Endothelial cell of umbilical vein (primary cell): ENCODE measurements at regions not wholly inside any gene's neighbourhood (a gene's known extent, or its start where the extent isn't known, plus 50 kb on each side); places are given as distances from the start of the nearest gene placed in this dataset.

Source experiments
- BruUV-seq: library from RNA; stranded (reverse); fragments of 400-500 nt; replicated peaks from 2 replicates; lab custom pipeline; 2021; lab: Mats Ljungman, UMichigan
- CTCF ChIA-PET: fragments of 300-600, 350-600 bp; sonication (Branson Sonifier 250); formaldehyde crosslinking; loops from one replicate; lab custom pipeline; 2021; ENCODE audit warnings: antibody characterized with exemption, inconsistent platforms; lab: Charles Lee
- POLR2A ChIA-PET: fragments of 300-600, 350-600 bp; sonication (Branson Sonifier 250); formaldehyde crosslinking; loops from one replicate; lab custom pipeline; 2021; ENCODE audit warnings: antibody characterized with exemption, inconsistent platforms; lab: Charles Lee
- DNase-seq: peaks from one replicate; pipeline ENCODE4 v3.0.0-alpha.2; 2011; ENCODE audit warnings: low read depth, low spot score
- FAIRE-seq: peaks from 2 replicates; lab custom pipeline; 2011; peaks lifted over from hg19 to GRCh38; lab: Jason Lieb, UNC
- H2AFZ ChIP-seq: 2 replicates; pipeline ENCODE4 v1.6.0; 2012; ENCODE audit warnings: low read depth, low read length, control low read depth, inconsistent platforms
- H3K27ac ChIP-seq: 2 replicates; pipeline ENCODE4 v1.5.1; 2011; ENCODE audit warnings: low read depth, mild to moderate bottlenecking, control low read depth, low read length, moderate library complexity; ENCODE audit not compliant: insufficient read depth
- H3K27me3 ChIP-seq, 2 experiments: 2 replicates each; pipeline versions ENCODE4 v1.6.0 to v1.6.1; 2011; ENCODE audit warnings: low read length in 2 of 2, mixed read lengths in 1 of 2; ENCODE audit not compliant: control insufficient read depth in 2 of 2, insufficient read depth in 2 of 2
- H3K36me3 ChIP-seq, 2 experiments: 2 replicates in 1 of 2; 3 replicates in 1 of 2; pipeline ENCODE4 v1.5.1; 2011; ENCODE audit warnings: low read length in 2 of 2, mild to moderate bottlenecking in 1 of 2, moderate library complexity in 1 of 2; ENCODE audit not compliant: control insufficient read depth in 2 of 2, insufficient read depth in 2 of 2; ENCODE audit errors: extremely low read depth in 1 of 2
- H3K4me1 ChIP-seq: 3 replicates; pipeline ENCODE4 v1.5.1; 2011; ENCODE audit warnings: mild to moderate bottlenecking, low read length; ENCODE audit not compliant: control insufficient read depth, insufficient read depth; ENCODE audit errors: extremely low read depth
- H3K4me2 ChIP-seq: 2 replicates; pipeline ENCODE4 v1.6.1; 2011; ENCODE audit warnings: low read length, control low read depth, mixed read lengths; ENCODE audit not compliant: insufficient read depth
- H3K4me3 ChIP-seq, 3 experiments: fragments of 200-600 bp in 1 of 3; sonication (generic), shearing (Covaris generic) in 1 of 3; replicated peaks in 1 of 3; 2 replicates each; pipeline ENCODE4 v1.5.1; 2011 to 2016; ENCODE audit warnings: control low read depth in 3 of 3, low read length in 3 of 3, mild to moderate bottlenecking in 2 of 3, inconsistent platforms in 1 of 3, low read depth in 1 of 3, moderate library complexity in 1 of 3; ENCODE audit not compliant: insufficient read depth in 1 of 3
- H3K79me2 ChIP-seq: 2 replicates; pipeline ENCODE4 v1.6.0; 2012; ENCODE audit warnings: low read length, inconsistent platforms; ENCODE audit not compliant: control insufficient read depth, insufficient read depth
- H3K9ac ChIP-seq: replicated peaks from 2 replicates; pipeline ENCODE3; 2011; ENCODE audit warnings: low read length, control low read depth; ENCODE audit not compliant: insufficient read depth; ENCODE audit errors: extremely low read depth
- H3K9me1 ChIP-seq: replicated peaks from 3 replicates; pipeline ENCODE4 v1.6.0; 2011; ENCODE audit warnings: mild to moderate bottlenecking, low read length; ENCODE audit not compliant: control insufficient read depth, insufficient read depth; ENCODE audit errors: extremely low read depth
- H3K9me3 ChIP-seq: replicated peaks from 2 replicates; pipeline ENCODE4 v1.5.1; 2012; ENCODE audit warnings: low read length, inconsistent platforms; ENCODE audit not compliant: control insufficient read depth, insufficient read depth
- H4K20me1 ChIP-seq: replicated peaks from 2 replicates; pipeline ENCODE3; 2011; ENCODE audit warnings: mild to moderate bottlenecking, low read length; ENCODE audit not compliant: control insufficient read depth, insufficient read depth; ENCODE audit errors: extremely low read depth
- CTCF ChIP-seq, 2 donors: IDR thresholded peaks; 1 replicate in 1 of 2; 2 replicates in 1 of 2; pipeline ENCODE4 v1.5.1; 2011; ENCODE audit warnings: low read length in 2 of 2, mild to moderate bottlenecking in 2 of 2, moderate library complexity in 2 of 2, control low read depth in 1 of 2, inconsistent platforms in 1 of 2, low read depth in 1 of 2; ENCODE audit not compliant: insufficient read depth in 1 of 2; ENCODE audit errors: extremely low read depth in 1 of 2
- EZH2 ChIP-seq: IDR thresholded peaks from 2 replicates; pipeline ENCODE4 v1.6.1; 2012; ENCODE audit warnings: borderline replicate concordance, low read depth, mild to moderate bottlenecking, moderate library complexity, low read length, inconsistent platforms; ENCODE audit not compliant: severe bottlenecking
- FOS ChIP-seq: IDR thresholded peaks from 2 replicates; pipeline ENCODE4 v1.6.1; 2011; ENCODE audit warnings: mild to moderate bottlenecking, low read length, moderate library complexity, borderline replicate concordance; ENCODE audit not compliant: insufficient read depth
- GATA2 ChIP-seq: IDR thresholded peaks from 2 replicates; pipeline ENCODE4 v1.7.0; 2011; ENCODE audit warnings: low read depth, mild to moderate bottlenecking, moderate library complexity, mixed read lengths, low read length; ENCODE audit not compliant: insufficient read length, insufficient read depth
- JUN ChIP-seq: IDR thresholded peaks from 2 replicates; pipeline ENCODE4 v1.6.1; 2011; ENCODE audit warnings: borderline replicate concordance, low read depth; ENCODE audit not compliant: insufficient read length, insufficient read depth
- MYC ChIP-seq: IDR thresholded peaks from one replicate; pipeline ENCODE4 v1.6.1; 2011; ENCODE audit warnings: mild to moderate bottlenecking, low read depth, low read length
- POLR2A ChIP-seq: IDR thresholded peaks from 2 replicates; pipeline ENCODE4 v1.6.1; 2012; ENCODE audit warnings: low read depth, mild to moderate bottlenecking, control low read depth, low read length
- POLR2AphosphoS5 ChIP-seq: IDR thresholded peaks from 2 replicates; pipeline ENCODE4 v1.6.1; 2012; ENCODE audit warnings: low read depth, mild to moderate bottlenecking, control low read depth, low read length, moderate library complexity; ENCODE audit not compliant: insufficient read depth
- dilution Hi-C: fragments of 300-500 bp; cut with MboI; formaldehyde crosslinking; loops from one replicate; pipeline ENCODE4 v1.15.0; 2019; ENCODE audit warnings: low sequenced_read_pairs; ENCODE audit not compliant: extremely low pct_ligation_motif_present
- intact Hi-C: fragments of 100-400 bp; cut with micrococcal nuclease; formaldehyde crosslinking; loops from one replicate; pipeline ENCODE4 v1.10.0; 2022
- TF ChIP-seq, protein P1 (sequence below): IDR thresholded peaks from 2 replicates; pipeline ENCODE4 v1.6.1; 2011; ENCODE audit not compliant: insufficient read depth, insufficient read length

- intact Hi-C loops (no loop called here), dilution Hi-C loops (no loop called here)
- H3K4me1 ChIP-seq = no peaks in the 10 kb centered on the region
- H3K9ac ChIP-seq = no peak overlapping the region
- H3K27me3 ChIP-seq = no peaks in the 10 kb centered on the region
- H3K9me1 ChIP-seq = no peaks in the 10 kb centered on the region
- FAIRE-seq (no peak), DNase-seq (no peak)
- H3K4me3 ChIP-seq = no peak overlapping the region
- no peak overlapping the region for H2AFZ ChIP-seq
- no peak for TF ChIP-seq GATA2
- no peak for TF ChIP-seq POLR2AphosphoS5
- TF ChIP-seq CTCF (IDR thresholded peaks at IDR 0.05; ENCODE audit: extremely low read depth in 1 of 2, insufficient read depth in 1 of 2, low read depth in 1 of 2, low read length in 2 of 2) = no peak
- no peak for TF ChIP-seq FOS
- no peak for TF ChIP-seq POLR2A
- TF ChIP-seq EZH2 = no peak
- CTCF ChIA-PET = no interaction called here
- no peaks in the 10 kb centered on the region for H4K20me1 ChIP-seq
- POLR2A ChIA-PET = no interaction called here
- BruUV-seq = no TSS peak
- no peak overlapping the region for H3K27ac ChIP-seq
- H3K4me2 ChIP-seq = no peak overlapping the region
- H3K79me2 ChIP-seq = no peaks in the 10 kb centered on the region
- H3K9me3 ChIP-seq = no peaks in the 10 kb centered on the region
- no peaks in the 10 kb centered on the region for H3K36me3 ChIP-seq
These were observed 150.6 kb upstream of the ATP10B start for GRCh38 chr5:161002571-161003074.

DNA sequence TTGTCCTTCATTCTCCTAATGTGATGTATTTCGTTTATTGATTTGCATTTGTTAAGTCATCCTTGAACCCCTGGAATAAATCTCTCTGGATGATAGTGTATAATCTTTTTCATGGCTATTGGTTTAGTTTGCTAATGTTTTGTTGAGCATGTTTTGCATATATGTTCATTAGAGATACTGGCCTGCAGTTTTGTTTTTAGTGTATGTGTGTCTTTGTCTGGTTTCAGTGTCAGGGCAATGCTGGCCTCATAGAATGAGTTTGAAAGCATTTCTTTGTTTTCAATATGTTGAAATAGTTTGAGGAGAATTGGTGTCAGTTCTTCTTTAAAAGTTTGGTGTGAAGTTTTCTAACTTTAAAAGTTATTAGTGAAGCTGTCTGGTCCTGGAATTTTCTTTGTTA, 149.6 kb upstream of the ATP10B start:
- no TSS peak for BruUV-seq

More for the DNA sequence above, 149.6 kb upstream of the ATP10B start:
- intact Hi-C loops = no loop called here
- Histone ChIP-seq H3K36me3 (no peaks in the 10 kb centered on the region), H3K9me1 (no peaks in the 10 kb centered on the region), H4K20me1 (no peaks in the 10 kb centered on the region), H3K79me2 (no peaks in the 10 kb centered on the region), H3K9ac (no peak overlapping the region), H3K27ac (no peak overlapping the region), H3K4me1 (no peaks in the 10 kb centered on the region), H2AFZ (no peak overlapping the region), H3K4me3 (no peak overlapping the region), H3K9me3 (no peaks in the 10 kb centered on the region), H3K27me3 (no peaks in the 10 kb centered on the region), H3K4me2 (no peak overlapping the region)
- TF ChIP-seq POLR2A (no peak), POLR2AphosphoS5 (no peak), MYC (no peak), FOS (no peak), EZH2 (no peak), JUN (no peak), GATA2 (no peak), CTCF (IDR thresholded peaks at IDR 0.05; ENCODE audit: extremely low read depth in 1 of 2, insufficient read depth in 1 of 2, low read depth in 1 of 2, low read length in 2 of 2) (no peak)
- TF ChIP-seq, protein P1, sequence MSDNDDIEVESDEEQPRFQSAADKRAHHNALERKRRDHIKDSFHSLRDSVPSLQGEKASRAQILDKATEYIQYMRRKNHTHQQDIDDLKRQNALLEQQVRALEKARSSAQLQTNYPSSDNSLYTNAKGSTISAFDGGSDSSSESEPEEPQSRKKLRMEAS = no peak
- dilution Hi-C loops = no loop called here
- DNase-seq (no peak), FAIRE-seq (no peak)
- CTCF ChIA-PET = no interaction called here
- POLR2A ChIA-PET = no interaction called here
